ENCODE measurements at regions not wholly inside any gene's neighbourhood (a gene's known extent, or its start where the extent isn't known, plus 50 kb on each side); places are given as distances from the start of the nearest gene placed in this dataset.

- TF ChIP-seq TAF1 (IDR thresholded peaks at IDR 0.05; ENCODE audit: borderline replicate concordance, low read depth, low read length) (no peak), POLR2A (IDR thresholded peaks at IDR 0.05; ENCODE audit: low read depth, low read length) (no peak)
Observed at GRCh38 chr3:188026191-188026968, 127.6 kb upstream of the LPP start.
